RPMI8226 (cell line): ENCODE measurements at regions not wholly inside any gene's neighbourhood (a gene's known extent, or its start where the extent isn't known, plus 50 kb on each side); places are given as distances from the start of the nearest gene placed in this dataset.
"Not testable (repeated sequence)": the region's sequence is repeated elsewhere in the genome, so short reads cannot be mapped to it uniquely, and the experiment has no call there.

Experiments used
- DNase-seq: peaks from one replicate; pipeline ENCODE4 v3.0.0-alpha.2; 2015

DNA sequence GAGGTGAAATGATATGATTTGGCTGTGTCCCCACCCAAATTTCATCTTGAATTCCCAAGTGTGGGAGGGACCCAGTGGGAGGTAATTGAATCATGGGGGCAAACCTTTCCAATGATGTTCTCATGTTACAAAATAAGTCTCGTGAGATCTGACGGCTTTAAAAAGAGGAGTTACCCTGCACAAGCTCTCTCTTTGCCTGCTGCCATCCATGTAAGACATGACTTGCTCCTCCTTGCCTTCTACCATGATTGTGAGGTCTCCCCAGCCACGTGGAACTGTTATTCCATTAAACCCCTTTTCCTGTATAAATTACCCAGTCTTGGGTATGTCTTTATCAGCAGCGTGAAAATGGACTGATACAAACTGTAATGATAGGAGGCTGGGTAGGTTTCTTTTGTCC is 145.1 kb downstream of the AKR1D1 start:
- not testable (repeated sequence) for DNase-seq

DNA sequence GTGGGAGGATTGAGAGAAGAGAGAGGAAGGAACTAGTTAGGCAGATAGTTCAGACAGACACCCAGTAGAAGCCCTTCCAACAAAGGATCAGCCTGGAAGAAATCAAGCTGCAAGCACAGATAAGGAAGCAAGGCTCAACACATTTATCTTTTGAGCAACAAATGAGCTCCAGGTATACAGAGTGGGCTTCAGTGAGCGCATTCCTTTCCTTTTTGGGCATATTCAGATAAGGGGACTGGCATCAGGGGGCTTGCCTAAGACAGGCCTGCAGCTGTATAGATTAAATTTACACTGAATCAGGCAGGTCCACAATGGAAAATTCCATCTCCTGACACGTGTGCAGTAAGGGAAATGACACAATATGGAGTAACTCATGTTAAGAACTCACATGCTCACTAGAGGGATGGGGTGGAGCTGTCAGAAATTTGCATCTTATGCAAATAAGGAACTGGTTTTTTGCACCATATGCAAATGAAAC is 147.2 kb downstream of the AKR1D1 start:
- DNase-seq, result no peak

DNA sequence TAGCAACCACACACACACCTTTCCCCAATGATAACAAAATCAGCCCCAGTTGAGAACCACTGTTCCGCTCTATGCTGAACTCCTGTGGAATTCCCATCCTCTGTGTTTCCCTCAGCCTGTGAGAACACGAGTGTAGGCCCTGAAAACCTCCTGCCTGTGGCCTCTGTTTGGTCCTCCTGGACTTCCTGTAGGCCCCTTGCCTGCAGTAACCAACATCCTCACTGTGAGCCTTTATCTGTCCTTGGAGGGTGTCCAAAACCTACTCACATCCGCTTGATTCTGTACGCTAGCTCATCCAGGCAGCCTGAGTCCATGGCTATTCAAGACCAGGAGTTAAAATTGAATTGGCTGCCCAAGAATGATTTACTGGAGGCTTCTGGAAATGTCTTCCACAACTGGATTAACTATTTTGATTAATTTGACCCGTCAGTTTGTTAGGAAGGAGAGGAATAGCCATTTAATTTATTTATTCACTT is 149.8 kb downstream of the AKR1D1 start:
- DNase-seq, result peak; percentile 8

DNA sequence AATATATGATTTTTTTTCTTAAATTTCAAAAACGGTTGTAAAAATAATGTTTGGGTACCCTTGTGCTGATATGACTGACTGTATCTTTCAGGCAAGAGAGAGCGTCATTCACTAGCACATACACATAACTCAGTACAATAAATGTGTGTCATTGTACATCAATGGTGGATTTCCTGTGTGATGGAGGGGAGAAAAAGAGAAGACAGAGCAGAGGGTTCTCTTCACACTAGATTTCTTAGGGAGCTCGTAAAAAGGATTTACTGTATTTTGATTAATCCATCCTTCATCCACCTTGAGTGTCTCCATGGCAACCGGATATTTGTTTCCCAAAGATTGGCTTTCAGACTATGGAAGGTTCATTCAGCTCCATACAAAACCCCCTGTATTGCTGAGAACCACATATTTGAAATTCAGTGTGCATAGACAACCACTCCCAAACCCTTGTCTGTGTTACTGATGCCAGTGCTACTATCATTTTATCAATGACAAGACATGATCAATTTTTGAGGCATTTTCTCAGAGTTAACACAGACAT is 150.6 kb downstream of the AKR1D1 start:
- no peak for DNase-seq

DNA sequence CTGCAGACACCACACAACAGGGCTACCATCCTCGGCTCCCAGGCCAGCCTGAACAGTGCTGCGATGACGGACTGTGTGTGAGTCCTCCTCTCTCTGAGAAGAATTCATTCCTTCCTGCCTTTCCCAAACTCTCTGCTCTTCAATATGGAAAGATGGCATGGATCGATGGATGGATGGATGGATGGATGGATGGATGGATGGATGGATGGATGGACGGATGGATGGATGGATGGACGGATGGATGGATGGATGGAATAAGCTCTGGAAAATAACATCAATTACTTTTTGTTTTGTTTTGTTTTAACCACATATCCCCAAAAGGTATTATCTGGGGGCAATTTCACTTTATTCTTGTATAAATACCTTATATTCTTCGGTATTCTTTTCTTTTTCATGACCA is 151.9 kb downstream of the AKR1D1 start:
- no peak for DNase-seq

DNA sequence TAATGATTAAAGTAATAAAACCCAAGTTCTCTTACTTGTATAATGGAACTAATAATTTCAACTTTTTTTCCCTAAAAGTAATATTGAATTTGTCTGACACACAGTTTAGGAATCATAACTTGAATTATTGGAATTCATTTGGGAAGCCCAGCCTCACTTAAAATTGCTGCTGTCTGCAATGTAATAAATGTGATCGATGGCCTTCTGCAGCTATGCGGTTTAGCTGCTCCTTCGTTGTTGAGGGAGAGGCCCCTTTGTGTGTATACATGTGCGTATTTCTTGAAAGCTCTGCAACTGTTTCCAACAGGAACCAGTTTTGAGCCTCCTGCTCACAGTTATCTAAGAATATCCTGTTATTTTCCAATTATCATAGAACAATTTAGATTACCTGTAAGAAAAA is 152.5 kb downstream of the AKR1D1 start:
- no peak for DNase-seq

DNA sequence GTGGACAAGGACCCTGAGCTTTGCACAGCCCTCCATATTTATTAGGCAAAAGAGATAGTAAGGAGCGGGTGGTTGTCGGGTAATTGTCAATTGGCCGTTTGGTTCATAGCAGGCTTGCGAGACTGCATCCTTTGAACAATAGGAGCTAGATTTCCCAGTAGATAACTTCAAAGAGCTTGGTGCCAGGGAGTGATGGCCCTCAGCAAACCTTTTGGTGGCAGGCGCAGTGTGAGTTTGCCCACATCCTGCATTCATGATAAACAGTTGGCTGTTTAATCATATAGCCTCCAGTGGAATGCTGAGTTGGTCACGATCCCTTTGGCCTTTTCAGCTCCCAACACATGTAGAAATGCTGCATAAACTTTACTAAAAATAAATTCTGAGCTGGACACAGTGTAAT is 156.9 kb downstream of the AKR1D1 start:
- DNase-seq, result no peak

DNA sequence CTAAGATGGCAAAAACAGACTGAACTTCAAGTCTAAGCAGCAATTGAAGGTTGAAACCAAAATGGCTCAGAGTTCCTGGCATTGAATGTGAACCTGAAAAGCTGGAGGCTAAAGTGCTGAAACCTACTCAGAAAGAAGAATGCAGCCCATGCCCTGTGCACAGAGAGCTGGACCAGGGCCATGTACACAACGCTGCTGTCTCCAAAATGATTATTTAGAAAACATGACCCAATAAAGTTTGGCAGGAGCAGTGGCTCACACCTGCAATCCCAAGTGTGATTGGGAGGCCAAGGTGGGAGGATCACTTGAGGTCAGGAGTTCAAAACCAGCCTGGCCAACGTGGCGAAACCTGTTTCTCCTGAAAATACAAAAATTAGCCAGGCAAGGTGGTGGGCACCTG is 158.9 kb downstream of the AKR1D1 start:
- DNase-seq, result no peak

DNA sequence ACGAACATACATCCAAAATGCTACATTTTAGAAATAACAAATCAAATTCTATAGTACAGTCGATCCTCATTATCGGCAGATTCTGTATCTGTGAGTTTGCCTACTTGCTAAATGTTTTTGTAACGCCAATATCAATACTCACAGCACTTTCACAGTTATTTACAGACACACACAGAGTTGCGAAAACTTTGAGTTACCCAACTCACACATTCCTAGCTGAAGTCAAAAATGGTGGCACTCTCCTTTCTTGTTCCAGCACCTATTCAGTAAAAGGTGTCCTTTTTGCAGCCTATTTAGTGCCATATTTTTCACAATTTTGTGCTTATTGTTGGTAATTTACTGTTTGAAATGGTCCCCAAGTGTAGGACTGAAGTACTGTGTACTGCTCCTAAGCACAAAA is 161.7 kb downstream of the AKR1D1 start:
- no peak for DNase-seq

DNA sequence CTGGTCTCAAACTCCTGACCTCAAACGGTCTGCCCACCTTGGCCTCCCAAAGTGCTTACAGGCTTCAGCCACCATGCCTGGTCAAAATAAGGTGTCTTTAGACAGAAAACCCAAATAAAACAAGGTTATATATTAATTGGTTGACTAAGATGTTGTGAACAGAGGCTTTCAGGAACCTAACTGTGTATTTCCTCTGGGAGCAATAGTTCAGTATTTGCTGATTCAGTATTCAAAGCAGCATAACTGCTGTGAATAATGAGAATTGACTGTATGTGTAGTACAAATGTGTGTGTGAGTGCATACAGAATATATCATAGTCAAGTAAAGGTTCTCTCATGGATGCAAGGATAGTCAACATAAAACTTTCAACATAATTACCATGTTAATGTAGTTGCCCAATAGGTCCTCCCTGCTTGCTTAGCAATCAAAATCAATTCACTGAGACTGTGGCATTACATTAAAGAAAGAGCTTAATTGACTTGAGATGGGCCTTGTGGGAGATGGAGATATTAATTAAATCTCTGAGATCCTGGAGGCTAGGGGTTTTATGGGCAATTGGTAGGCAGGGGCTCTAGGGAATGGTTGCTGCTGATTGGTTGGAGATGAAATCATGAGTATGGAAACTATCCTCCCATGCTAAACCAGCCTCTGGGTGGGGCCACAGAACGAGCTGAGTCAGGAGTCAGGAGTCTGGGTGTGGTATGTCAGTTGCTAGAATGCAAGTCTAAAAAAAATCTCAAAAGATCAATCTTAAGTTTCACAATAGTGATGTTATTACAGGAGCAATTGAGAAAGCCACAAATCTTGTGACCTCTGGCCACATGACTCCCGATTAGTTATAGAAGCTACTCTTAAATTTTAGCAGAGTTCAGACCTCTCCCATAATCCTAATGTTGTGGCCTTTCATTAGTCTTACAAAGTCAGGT is 162.7 kb downstream of the AKR1D1 start:
- DNase-seq, result no peak

DNA sequence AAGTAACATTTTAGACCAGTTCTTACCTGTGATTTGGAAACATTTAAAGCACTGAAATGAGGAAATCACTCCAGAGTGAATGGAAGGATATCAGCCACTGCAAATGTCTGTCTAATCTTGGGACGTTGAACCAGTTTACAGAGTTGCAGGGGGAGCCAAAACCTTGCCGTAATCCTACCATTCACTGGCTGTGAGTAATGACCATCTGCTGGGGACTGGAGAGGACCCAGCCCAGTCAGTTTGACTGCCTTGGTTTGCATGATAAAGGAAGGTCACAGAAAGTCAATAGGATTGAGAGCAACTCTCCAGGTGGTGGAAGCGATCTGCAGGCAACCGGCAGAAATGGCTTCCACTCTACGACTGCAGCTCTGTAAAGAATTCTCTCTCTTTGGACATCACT is 167.2 kb downstream of the AKR1D1 start:
- DNase-seq, result no peak

DNA sequence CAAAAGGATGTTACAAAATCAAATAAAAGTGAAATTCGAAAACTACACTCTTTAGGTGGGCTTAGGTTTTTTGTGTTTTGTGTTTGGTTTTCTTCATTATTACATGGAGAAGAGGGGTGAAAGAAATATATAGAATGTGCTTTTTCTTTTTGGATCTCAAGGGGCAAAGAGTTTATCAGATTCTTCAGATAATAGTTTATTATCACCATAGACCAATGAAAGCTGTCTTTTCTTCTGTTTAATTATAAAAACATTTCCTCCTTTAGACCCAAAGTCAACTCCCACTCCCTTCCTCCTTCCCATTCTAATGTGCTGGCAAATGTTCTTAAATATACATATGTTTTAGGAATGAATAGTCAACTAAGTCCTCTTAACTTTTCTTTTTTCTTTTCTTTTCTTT is 167.6 kb downstream of the AKR1D1 start:
- no peak for DNase-seq

DNA sequence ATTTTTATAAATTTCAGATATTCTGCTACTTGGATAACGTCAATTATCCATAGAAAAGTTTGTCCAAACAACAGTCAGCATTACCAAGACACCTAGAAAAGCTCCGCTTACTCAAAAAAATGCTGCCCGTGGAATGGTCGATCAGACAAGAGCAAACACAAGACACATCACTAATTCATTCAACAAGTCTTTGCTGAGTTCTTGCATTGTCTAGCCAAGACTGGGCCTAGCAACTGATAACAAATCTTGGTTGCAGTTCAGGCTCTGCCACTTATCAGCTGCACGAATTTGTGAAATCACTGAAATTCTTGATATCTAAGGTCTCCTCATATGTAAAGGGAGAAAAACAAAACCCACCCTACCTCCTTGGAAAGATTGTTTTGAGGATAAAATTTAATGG is 168.3 kb downstream of the AKR1D1 start:
- DNase-seq, result no peak

DNA sequence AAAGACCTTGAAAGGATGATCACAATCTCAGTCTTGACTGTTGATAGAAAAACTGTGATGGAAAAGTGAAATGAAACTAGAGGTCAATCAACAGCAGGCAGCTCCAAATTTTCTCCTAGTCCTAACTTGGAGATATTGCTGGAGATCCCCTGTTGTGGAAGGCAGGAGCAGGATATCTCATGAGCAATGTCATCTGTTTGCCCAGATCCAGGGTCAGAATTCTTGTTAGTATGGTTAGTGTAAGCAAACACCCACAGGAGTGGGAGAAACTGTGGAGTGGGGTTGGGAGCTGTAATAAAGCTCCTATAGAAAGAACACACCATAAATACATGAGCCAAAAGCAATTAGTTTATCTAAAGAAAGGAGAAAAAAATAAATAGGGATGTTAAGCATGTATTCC is 169.0 kb downstream of the AKR1D1 start:
- no peak for DNase-seq

DNA sequence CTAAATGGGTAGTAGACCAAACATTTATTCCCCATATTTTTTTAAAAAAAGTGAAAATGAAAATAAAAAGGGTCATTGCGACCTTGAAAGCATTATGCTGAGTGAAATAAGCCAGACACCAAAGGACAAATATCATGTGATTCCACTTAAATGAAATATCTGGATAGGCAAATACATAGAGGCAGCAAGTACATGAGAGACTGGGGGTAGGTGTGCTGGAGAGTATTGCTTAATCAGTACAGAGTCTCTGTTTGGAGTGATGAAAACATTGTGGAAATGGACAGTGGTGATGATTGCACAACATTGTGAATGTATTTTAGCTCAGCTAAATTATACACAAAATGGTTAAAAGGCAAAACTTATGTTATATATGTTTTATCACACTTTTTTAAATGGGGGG is 169.4 kb downstream of the AKR1D1 start:
- no peak for DNase-seq

DNA sequence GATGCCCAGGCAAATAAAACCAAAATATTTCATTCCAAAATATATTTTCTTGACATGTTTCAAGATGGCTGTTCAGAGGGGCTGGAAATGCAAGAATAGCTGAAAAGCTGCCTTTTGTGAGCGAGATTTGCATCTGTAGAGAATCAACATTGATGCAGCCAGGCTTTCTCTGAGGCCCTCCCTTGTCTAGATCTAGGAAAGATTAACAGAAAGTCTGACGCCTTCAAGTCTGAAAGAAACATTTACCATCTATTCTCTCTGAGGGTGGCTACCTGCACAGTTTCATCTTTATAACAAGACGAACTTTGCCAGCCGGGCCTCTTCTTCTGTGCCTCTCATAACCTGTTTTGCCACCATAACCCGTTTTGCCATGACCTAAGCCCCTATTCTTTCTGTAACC is 170.2 kb downstream of the AKR1D1 start:
- no peak for DNase-seq

DNA sequence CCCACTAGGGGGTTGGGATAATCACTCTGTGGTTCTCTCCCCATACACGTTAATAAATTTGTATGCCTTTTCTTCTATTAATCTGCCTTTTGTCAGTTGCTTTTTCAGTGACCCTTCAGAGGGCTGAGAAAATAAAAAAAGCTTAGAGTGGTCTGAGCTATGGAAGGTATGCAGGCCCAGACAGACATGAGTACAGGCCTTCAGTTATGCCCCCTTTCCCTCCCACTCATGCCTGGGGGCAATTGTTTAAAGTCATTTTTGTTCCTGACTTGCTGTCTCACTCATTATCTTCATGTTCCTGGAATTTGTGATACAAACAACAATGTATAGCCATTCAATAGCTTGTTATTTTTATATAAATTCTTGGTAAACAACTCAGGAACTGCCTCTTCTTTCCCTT is 170.8 kb downstream of the AKR1D1 start:
- no peak for DNase-seq

DNA sequence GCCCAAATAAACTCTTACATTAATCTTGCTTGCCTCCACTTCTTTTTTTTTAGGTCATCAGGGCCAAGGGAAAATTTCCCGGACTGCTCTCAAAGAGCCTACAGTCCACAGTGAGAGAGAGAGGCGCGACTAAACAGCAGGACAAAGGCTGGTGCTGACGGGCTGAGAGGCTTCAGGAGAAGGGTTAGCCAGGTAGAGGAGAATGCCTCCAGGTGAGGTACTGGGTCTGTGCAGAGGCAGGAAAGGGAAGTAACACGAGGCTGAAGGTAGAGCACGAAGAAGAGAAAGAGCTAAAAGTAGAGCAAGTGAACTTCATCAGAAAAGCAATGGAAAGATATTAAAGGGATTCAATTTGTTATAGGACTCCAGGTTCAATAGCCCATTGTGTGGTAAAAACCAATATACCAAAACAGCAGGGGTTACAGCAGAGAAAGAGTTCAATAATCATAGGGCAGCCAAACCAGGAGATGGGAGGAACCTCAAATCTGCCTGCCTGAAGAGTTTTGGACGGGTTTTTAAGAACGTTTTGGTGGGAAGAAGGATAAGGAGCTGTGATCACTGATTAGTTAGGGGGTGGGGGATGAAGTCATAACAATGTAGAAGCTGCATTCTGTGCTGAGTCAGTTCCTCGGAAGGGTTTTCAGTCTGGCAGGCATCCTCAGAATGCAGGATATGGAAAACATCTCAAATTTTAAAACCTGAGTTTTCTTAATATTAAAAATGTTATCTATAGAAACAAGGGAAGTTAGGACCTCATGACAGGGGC is 171.5 kb downstream of the AKR1D1 start:
- no peak for DNase-seq

DNA sequence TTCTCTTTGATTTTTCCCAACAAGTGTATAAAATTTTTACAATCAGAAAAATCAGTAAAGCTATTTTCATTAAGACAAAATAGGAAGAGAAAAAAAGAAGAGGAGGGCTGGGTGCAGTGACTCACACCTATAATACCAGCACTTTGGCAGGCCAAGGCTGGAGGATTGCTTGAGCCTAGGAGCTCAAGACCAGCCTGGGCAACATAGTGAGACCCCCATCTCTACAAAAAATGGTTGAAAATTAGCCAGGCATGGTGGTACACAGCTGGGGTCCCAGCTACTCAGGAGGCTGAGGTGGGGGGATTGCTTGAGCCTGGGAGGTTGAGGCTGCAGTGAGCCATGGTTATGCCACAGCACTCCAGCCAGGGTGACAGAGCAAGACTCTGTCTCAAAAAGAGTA is 172.3 kb downstream of the AKR1D1 start:
- DNase-seq, result no peak

DNA sequence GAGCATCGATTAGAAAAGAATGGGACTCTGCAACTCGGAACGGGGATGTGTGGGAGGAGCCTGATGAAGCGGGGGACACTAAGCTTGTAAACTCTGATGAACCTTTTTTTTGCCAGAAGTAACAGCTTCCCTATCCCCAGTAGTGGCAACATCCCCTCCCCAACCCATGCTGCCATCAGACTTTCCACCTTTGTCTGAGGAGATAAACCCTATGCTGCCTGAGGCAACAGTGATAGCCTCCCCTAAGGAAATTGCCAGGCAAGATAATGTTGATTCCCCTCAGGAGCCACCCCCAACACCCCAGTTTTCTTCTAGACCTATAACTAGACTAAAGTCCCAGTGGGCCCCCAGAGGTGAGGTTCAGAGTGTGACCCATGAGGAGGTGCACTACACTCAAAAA is 173.7 kb downstream of the AKR1D1 start:
- DNase-seq, result no peak

DNA sequence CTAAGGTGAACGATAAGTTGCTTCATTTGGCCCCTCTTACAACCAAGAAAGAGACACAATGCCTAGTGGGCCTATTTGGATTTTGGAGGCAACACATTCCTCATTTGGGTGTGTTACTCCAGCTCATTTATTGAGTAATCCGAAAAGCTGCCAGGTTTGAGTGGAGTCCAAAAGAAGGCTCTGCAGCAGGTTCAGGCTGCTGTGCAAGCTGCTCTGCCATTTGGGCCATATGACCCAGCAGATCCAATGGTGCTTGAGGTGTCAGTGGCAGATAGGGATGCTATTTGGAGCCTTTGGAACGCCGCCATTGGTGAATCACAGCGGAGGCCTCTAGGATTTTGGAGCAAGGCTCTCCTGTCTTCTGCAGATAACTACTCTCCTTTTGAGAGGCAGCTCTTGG is 176.4 kb downstream of the AKR1D1 start:
- not testable (repeated sequence) for DNase-seq

DNA sequence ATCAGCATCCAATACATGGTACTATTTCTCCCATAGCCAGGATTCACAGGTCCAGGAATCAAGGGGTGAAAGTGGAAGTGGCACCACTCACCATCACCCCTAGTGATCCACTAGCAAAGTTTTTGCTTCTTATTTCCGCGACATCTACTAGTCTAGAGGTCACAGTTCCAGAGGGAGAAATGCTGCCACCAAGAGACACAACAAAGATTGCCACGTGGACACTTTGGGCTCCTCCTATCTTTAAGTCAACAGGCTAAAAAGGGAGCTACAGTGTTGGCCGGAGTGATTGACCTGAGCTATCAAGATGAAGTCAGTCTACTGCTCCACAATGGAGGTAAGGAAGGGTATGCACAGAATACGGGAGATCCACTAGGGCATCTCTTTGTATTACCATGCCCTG is 178.2 kb downstream of the AKR1D1 start:
- no peak for DNase-seq

DNA sequence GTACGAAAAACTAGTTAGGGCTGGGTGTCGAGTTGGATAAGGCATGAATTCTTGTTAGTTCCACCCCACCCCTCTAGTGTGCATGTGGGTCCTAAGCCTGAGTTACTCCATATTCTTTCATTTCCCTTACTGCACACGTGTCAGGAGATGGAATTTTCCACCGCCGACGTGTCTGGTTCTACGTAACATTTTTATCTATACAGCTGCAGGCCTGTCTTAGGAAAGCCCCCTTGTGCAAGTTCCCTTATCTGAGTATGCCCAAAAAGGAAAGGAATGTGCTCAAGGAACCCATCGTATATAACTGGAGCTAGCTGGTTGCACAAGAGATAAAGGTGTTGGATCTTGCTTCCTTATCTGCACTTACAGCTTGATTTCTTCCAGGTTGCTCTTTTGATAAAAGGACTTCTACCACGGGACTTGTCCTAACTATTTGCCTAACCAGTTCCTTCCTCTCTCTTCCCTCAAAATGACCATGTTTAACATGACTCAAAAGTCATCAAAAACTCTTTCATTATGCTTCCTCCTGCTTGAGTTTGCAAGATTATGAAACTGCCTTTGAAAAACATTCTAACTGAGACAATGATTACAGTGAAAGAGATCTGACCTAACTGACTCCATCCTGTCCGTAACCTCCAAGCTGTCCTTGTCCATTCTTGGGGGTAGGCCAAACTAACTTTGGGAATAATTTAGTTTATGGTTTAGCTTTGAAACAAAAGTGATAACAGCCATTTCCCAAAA is 181.4 kb downstream of the AKR1D1 start:
- no peak for DNase-seq
